ENCODE measurements at regions not wholly inside any gene's neighbourhood (a gene's known extent, or its start where the extent isn't known, plus 50 kb on each side); places are given as distances from the start of the nearest gene placed in this dataset.
A peak's percentile ranks its signal among the peaks of the same experiment; 100 is the strongest.
"Not testable (repeated sequence)": the region's sequence is repeated elsewhere in the genome, so short reads cannot be mapped to it uniquely, and the experiment has no call there.

GRCh38 chr22:25475257-25476022, 89.0 kb upstream of the GRK3 start:
- H3K9me3 Mint-ChIP-seq: peaks cover under 1% of the 10 kb centered on the region
- DNase-seq (ENCODE audit: low spot score in 2 of 2, unreplicated experiment in 2 of 2): peak; percentile 34 to 55
- H3K27me3 Mint-ChIP-seq (ENCODE audit: low read depth): no peaks in the 10 kb centered on the region
- H3K36me3 Mint-ChIP-seq: peaks cover 26% of the 10 kb centered on the region
- H3K4me1 Mint-ChIP-seq: peaks cover 18% of the 10 kb centered on the region
- no peak overlapping the region for H3K4me3 Mint-ChIP-seq
- no peak for TF ChIP-seq CTCF (IDR thresholded peaks at IDR 0.05; ENCODE audit: unreplicated experiment)
- peak overlapping the region; percentile 97 for H3K27ac Mint-ChIP-seq

GRCh38 chr22:25477358-25477757, 87.1 kb upstream of the GRK3 start:
- H3K4me1 Mint-ChIP-seq: peaks cover 20% of the 10 kb centered on the region
- peaks cover 10% of the 10 kb centered on the region for H3K9me3 Mint-ChIP-seq
- H3K36me3 Mint-ChIP-seq: peaks cover 45% of the 10 kb centered on the region
- DNase-seq (ENCODE audit: low spot score in 2 of 2, unreplicated experiment in 2 of 2): no peak
- no peak for TF ChIP-seq CTCF (IDR thresholded peaks at IDR 0.05; ENCODE audit: unreplicated experiment)
- H3K27ac Mint-ChIP-seq: no peak overlapping the region
- no peaks in the 10 kb centered on the region for H3K27me3 Mint-ChIP-seq (ENCODE audit: low read depth)
- H3K4me3 Mint-ChIP-seq: no peak overlapping the region

- Mint-ChIP-seq H3K9me3 (peaks cover 10% of the 10 kb centered on the region), H3K36me3 (peaks cover 51% of the 10 kb centered on the region), H3K27ac (no peak overlapping the region), H3K4me3 (no peak overlapping the region), H3K27me3 (ENCODE audit: low read depth) (no peaks in the 10 kb centered on the region), H3K4me1 (peaks cover 26% of the 10 kb centered on the region)
- DNase-seq (ENCODE audit: low spot score in 2 of 2, unreplicated experiment in 2 of 2): no peak
- no peak for TF ChIP-seq CTCF (IDR thresholded peaks at IDR 0.05; ENCODE audit: unreplicated experiment)
Observed at GRCh38 chr22:25478111-25478510, 86.4 kb upstream of the GRK3 start.

GRCh38 chr22:25478528-25478927, 85.9 kb upstream of the GRK3 start:
- H3K4me1 Mint-ChIP-seq: peaks cover 30% of the 10 kb centered on the region
- peaks cover 10% of the 10 kb centered on the region for H3K9me3 Mint-ChIP-seq
- no peak overlapping the region for H3K27ac Mint-ChIP-seq
- DNase-seq (ENCODE audit: low spot score in 2 of 2, unreplicated experiment in 2 of 2): no peak
- H3K4me3 Mint-ChIP-seq: no peak overlapping the region
- H3K36me3 Mint-ChIP-seq: peaks cover 54% of the 10 kb centered on the region
- no peaks in the 10 kb centered on the region for H3K27me3 Mint-ChIP-seq (ENCODE audit: low read depth)
- no peak for TF ChIP-seq CTCF (IDR thresholded peaks at IDR 0.05; ENCODE audit: unreplicated experiment)

GRCh38 chr22:25480868-25481267, 83.6 kb upstream of the GRK3 start:
- not testable (repeated sequence) for H3K27ac Mint-ChIP-seq; H3K9me3 Mint-ChIP-seq; H3K27me3 Mint-ChIP-seq (ENCODE audit: low read depth); DNase-seq (ENCODE audit: low spot score in 2 of 2, unreplicated experiment in 2 of 2); H3K4me3 Mint-ChIP-seq
- H3K4me1 Mint-ChIP-seq: peaks cover 16% of the 10 kb centered on the region
- H3K36me3 Mint-ChIP-seq: peaks cover 76% of the 10 kb centered on the region

- peaks cover 10% of the 10 kb centered on the region for H3K9me3 Mint-ChIP-seq
- no peak for DNase-seq (ENCODE audit: low spot score in 2 of 2, unreplicated experiment in 2 of 2)
- H3K36me3 Mint-ChIP-seq: peaks cover 75% of the 10 kb centered on the region
- H3K27me3 Mint-ChIP-seq (ENCODE audit: low read depth): no peaks in the 10 kb centered on the region
- TF ChIP-seq CTCF (IDR thresholded peaks at IDR 0.05; ENCODE audit: unreplicated experiment): no peak
- no peak overlapping the region for H3K4me3 Mint-ChIP-seq
- H3K27ac Mint-ChIP-seq: peak overlapping the region; percentile 7
- H3K4me1 Mint-ChIP-seq: peaks cover 13% of the 10 kb centered on the region
Observed at GRCh38 chr22:25482091-25482760, 82.2 kb upstream of the GRK3 start.
